GM23338 (cell line): ENCODE measurements at regions not wholly inside any gene's neighbourhood (a gene's known extent, or its start where the extent isn't known, plus 50 kb on each side); places are given as distances from the start of the nearest gene placed in this dataset.

Source experiments
- ATAC-seq: fragments of 200-7000 bp; cut with Tn5 transposase; 3 replicates; pipeline ENCODE4 v1.9.1; 2020
- DNase-seq: peaks from one replicate; pipeline ENCODE4 v3.0.0-alpha.2; 2015; ENCODE audit warnings: low spot score
- H2AFZ ChIP-seq: fragments of 200-600 bp; sonication (generic); 2 replicates; pipeline ENCODE4 v1.8.0; 2016; ENCODE audit warnings: antibody characterized with exemption, mild to moderate bottlenecking, moderate library complexity
- H3F3A ChIP-seq: fragments of 200-600 bp; sonication (generic); replicated peaks from 2 replicates; pipeline ENCODE4 v1.8.0; 2017; ENCODE audit warnings: antibody characterized with exemption, mixed run types, low read depth
- H3K27ac ChIP-seq: fragments of 200-600 bp; sonication (generic); 2 replicates; pipeline ENCODE4 v1.6.1; 2016; ENCODE audit warnings: low read depth
- H3K27me3 ChIP-seq: fragments of 200-600 bp; sonication (generic); 2 replicates; pipeline ENCODE4 v1.8.0; 2016; ENCODE audit warnings: mild to moderate bottlenecking, mixed run types, moderate library complexity; ENCODE audit not compliant: insufficient read depth
- H3K36me3 ChIP-seq: fragments of 200-600 bp; sonication (generic); 2 replicates; pipeline ENCODE4 v1.8.0; 2016; ENCODE audit warnings: mild to moderate bottlenecking; ENCODE audit not compliant: insufficient read depth
- H3K4me1 ChIP-seq: fragments of 200-600 bp; sonication (generic); 2 replicates; pipeline ENCODE4 v1.8.0; 2016; ENCODE audit warnings: mild to moderate bottlenecking, moderate library complexity; ENCODE audit not compliant: insufficient read depth
- H3K4me2 ChIP-seq: fragments of 200-600 bp; sonication (generic); 2 replicates; pipeline ENCODE4 v1.7.1; 2017; ENCODE audit warnings: mixed run types
- H3K4me3 ChIP-seq: fragments of 200-600 bp; sonication (generic); 2 replicates; pipeline ENCODE4 v1.6.1; 2016; ENCODE audit warnings: mixed run types
- H3K79me2 ChIP-seq: fragments of 200-600 bp; sonication (generic); replicated peaks from 2 replicates; pipeline ENCODE4 v1.8.0; 2017; ENCODE audit warnings: mild to moderate bottlenecking; ENCODE audit not compliant: insufficient read depth
- H3K9me2 ChIP-seq: fragments of 200-600 bp; sonication (generic); 2 replicates; pipeline ENCODE4 v1.8.0; 2017; ENCODE audit not compliant: insufficient read depth
- H4K20me1 ChIP-seq: fragments of 200-600 bp; sonication (generic); replicated peaks from 2 replicates; pipeline ENCODE4 v1.8.0; 2017; ENCODE audit warnings: mild to moderate bottlenecking; ENCODE audit not compliant: insufficient read depth
- H3K27ac Mint-ChIP-seq: 2 replicates; pipeline ENCODE4 v1.8.0; 2020; ENCODE audit warnings: inconsistent platforms, mild to moderate bottlenecking, moderate library complexity, mixed read lengths
- H3K27me3 Mint-ChIP-seq: 3 replicates; pipeline ENCODE4 v1.8.0; 2022; ENCODE audit warnings: low read depth, mild to moderate bottlenecking, moderate library complexity, mixed read lengths, inconsistent platforms; ENCODE audit not compliant: insufficient read depth, poor library complexity
- H3K36me3 Mint-ChIP-seq: 3 replicates; pipeline ENCODE4 v1.8.0; 2021; ENCODE audit warnings: low read depth, mild to moderate bottlenecking, inconsistent platforms, moderate library complexity, mixed read lengths
- H3K4me1 Mint-ChIP-seq: 3 replicates; pipeline ENCODE4 v1.8.0; 2020; ENCODE audit warnings: mild to moderate bottlenecking, inconsistent platforms, mixed read lengths
- H3K4me3 Mint-ChIP-seq: 3 replicates; pipeline ENCODE4 v1.8.0; 2021; ENCODE audit warnings: moderate library complexity, mild to moderate bottlenecking, inconsistent platforms, mixed read lengths
- H3K9me3 Mint-ChIP-seq: 3 replicates; pipeline ENCODE4 v1.8.0; 2020; ENCODE audit warnings: moderate library complexity, mild to moderate bottlenecking, inconsistent platforms, mixed read lengths
- EZH2 ChIP-seq: fragments of 200-600 bp; sonication (generic); IDR thresholded peaks from one replicate; pipeline ENCODE4 v1.8.0; 2017; ENCODE audit warnings: antibody characterized with exemption, mild to moderate bottlenecking, low read depth; ENCODE audit not compliant: unreplicated experiment
- EZH2phosphoT487 ChIP-seq: fragments of 200-600 bp; sonication (generic); IDR thresholded peaks from one replicate; pipeline ENCODE4 v1.8.1; 2018; ENCODE audit warnings: antibody characterized with exemption; ENCODE audit not compliant: unreplicated experiment
- NANOG ChIP-seq: IDR thresholded peaks from 2 replicates; pipeline ENCODE4 v1.6.1; 2016; ENCODE audit warnings: antibody characterized with exemption, borderline replicate concordance
- STAT1 ChIP-seq: IDR thresholded peaks from one replicate; pipeline ENCODE4 v1.6.1; 2016; ENCODE audit warnings: antibody characterized with exemption; ENCODE audit not compliant: unreplicated experiment
- TF ChIP-seq, protein P1 (sequence below), 2 experiments: fragments of 200-600 bp in 1 of 2; sonication (generic) in 1 of 2; conservative IDR thresholded peaks; 2 replicates each; pipeline versions ENCODE4 v1.5.1 to v1.6.1; 2016 to 2017; ENCODE audit warnings: antibody characterized with exemption in 2 of 2, low read depth in 2 of 2, mild to moderate bottlenecking in 2 of 2, moderate library complexity in 1 of 2
- TF ChIP-seq, protein P2 (sequence below): IDR thresholded peaks from 2 replicates; pipeline ENCODE4 v1.6.1; 2016; ENCODE audit warnings: antibody characterized with exemption
- TF ChIP-seq, protein P3 (sequence below): fragments of 250-450 bp; sonication (Bioruptor Pico); IDR thresholded peaks from 2 replicates; pipeline ENCODE4 v1.5.0; 2020; ENCODE audit warnings: mild to moderate bottlenecking, moderate library complexity

DNA sequence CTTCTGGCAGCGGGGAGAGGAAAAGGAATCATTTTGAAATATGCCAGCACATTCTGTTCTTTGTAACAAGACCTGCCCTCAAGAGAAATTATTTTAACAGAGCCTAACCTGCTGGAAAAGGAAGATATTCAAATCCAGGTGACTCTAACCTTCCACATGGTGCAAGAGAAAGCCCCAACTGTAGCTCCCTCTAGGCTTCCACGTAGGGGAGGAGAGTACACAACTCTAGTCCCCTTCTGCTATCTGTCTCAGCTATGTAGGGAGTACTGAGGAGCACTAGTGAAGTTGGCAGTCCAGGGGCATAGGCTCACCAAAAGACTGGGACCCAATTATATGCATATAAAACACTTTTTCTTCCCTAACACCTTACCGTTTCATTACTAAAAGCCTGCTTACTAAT is 82.2 kb upstream of the SIX3 start:
- Histone ChIP-seq H3K4me2 (no peak overlapping the region), H2AFZ (peak overlapping the region; percentile 79; the same call in 1 of the 2 replicates), H4K20me1 (no peaks in the 10 kb centered on the region), H3K9me2 (no peaks in the 10 kb centered on the region), H3F3A (no peaks in the 10 kb centered on the region), H3K27me3 (no peaks in the 10 kb centered on the region), H3K36me3 (no peaks in the 10 kb centered on the region), H3K79me2 (no peaks in the 10 kb centered on the region), H3K4me1 (no peaks in the 10 kb centered on the region), H3K4me3 (no peak overlapping the region), H3K27ac (no peak overlapping the region)
- peak; percentile 77 for ATAC-seq
- Mint-ChIP-seq H3K4me1 (peaks cover 5% of the 10 kb centered on the region), H3K27ac (no peak overlapping the region), H3K4me3 (no peak overlapping the region), H3K27me3 (peaks cover 2% of the 10 kb centered on the region), H3K9me3 (peaks cover 3% of the 10 kb centered on the region; the same call in 1 of the 3 replicates), H3K36me3 (peaks cover 4% of the 10 kb centered on the region; the same call in 1 of the 3 replicates)
- DNase-seq: peak; percentile 8
- TF ChIP-seq STAT1 (no peak), EZH2phosphoT487 (no peak), NANOG (no peak), EZH2 (no peak)
- TF ChIP-seq, protein P1, sequence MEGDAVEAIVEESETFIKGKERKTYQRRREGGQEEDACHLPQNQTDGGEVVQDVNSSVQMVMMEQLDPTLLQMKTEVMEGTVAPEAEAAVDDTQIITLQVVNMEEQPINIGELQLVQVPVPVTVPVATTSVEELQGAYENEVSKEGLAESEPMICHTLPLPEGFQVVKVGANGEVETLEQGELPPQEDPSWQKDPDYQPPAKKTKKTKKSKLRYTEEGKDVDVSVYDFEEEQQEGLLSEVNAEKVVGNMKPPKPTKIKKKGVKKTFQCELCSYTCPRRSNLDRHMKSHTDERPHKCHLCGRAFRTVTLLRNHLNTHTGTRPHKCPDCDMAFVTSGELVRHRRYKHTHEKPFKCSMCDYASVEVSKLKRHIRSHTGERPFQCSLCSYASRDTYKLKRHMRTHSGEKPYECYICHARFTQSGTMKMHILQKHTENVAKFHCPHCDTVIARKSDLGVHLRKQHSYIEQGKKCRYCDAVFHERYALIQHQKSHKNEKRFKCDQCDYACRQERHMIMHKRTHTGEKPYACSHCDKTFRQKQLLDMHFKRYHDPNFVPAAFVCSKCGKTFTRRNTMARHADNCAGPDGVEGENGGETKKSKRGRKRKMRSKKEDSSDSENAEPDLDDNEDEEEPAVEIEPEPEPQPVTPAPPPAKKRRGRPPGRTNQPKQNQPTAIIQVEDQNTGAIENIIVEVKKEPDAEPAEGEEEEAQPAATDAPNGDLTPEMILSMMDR (conservative IDR thresholded peaks at IDR 0.05; ENCODE audit: low read depth in 2 of 2): peak in 1 of 2 experiments; percentile 26; a peak in 2 of 4 replicates
- TF ChIP-seq, protein P2, sequence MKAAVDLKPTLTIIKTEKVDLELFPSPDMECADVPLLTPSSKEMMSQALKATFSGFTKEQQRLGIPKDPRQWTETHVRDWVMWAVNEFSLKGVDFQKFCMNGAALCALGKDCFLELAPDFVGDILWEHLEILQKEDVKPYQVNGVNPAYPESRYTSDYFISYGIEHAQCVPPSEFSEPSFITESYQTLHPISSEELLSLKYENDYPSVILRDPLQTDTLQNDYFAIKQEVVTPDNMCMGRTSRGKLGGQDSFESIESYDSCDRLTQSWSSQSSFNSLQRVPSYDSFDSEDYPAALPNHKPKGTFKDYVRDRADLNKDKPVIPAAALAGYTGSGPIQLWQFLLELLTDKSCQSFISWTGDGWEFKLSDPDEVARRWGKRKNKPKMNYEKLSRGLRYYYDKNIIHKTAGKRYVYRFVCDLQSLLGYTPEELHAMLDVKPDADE: no peak
- TF ChIP-seq, protein P3, sequence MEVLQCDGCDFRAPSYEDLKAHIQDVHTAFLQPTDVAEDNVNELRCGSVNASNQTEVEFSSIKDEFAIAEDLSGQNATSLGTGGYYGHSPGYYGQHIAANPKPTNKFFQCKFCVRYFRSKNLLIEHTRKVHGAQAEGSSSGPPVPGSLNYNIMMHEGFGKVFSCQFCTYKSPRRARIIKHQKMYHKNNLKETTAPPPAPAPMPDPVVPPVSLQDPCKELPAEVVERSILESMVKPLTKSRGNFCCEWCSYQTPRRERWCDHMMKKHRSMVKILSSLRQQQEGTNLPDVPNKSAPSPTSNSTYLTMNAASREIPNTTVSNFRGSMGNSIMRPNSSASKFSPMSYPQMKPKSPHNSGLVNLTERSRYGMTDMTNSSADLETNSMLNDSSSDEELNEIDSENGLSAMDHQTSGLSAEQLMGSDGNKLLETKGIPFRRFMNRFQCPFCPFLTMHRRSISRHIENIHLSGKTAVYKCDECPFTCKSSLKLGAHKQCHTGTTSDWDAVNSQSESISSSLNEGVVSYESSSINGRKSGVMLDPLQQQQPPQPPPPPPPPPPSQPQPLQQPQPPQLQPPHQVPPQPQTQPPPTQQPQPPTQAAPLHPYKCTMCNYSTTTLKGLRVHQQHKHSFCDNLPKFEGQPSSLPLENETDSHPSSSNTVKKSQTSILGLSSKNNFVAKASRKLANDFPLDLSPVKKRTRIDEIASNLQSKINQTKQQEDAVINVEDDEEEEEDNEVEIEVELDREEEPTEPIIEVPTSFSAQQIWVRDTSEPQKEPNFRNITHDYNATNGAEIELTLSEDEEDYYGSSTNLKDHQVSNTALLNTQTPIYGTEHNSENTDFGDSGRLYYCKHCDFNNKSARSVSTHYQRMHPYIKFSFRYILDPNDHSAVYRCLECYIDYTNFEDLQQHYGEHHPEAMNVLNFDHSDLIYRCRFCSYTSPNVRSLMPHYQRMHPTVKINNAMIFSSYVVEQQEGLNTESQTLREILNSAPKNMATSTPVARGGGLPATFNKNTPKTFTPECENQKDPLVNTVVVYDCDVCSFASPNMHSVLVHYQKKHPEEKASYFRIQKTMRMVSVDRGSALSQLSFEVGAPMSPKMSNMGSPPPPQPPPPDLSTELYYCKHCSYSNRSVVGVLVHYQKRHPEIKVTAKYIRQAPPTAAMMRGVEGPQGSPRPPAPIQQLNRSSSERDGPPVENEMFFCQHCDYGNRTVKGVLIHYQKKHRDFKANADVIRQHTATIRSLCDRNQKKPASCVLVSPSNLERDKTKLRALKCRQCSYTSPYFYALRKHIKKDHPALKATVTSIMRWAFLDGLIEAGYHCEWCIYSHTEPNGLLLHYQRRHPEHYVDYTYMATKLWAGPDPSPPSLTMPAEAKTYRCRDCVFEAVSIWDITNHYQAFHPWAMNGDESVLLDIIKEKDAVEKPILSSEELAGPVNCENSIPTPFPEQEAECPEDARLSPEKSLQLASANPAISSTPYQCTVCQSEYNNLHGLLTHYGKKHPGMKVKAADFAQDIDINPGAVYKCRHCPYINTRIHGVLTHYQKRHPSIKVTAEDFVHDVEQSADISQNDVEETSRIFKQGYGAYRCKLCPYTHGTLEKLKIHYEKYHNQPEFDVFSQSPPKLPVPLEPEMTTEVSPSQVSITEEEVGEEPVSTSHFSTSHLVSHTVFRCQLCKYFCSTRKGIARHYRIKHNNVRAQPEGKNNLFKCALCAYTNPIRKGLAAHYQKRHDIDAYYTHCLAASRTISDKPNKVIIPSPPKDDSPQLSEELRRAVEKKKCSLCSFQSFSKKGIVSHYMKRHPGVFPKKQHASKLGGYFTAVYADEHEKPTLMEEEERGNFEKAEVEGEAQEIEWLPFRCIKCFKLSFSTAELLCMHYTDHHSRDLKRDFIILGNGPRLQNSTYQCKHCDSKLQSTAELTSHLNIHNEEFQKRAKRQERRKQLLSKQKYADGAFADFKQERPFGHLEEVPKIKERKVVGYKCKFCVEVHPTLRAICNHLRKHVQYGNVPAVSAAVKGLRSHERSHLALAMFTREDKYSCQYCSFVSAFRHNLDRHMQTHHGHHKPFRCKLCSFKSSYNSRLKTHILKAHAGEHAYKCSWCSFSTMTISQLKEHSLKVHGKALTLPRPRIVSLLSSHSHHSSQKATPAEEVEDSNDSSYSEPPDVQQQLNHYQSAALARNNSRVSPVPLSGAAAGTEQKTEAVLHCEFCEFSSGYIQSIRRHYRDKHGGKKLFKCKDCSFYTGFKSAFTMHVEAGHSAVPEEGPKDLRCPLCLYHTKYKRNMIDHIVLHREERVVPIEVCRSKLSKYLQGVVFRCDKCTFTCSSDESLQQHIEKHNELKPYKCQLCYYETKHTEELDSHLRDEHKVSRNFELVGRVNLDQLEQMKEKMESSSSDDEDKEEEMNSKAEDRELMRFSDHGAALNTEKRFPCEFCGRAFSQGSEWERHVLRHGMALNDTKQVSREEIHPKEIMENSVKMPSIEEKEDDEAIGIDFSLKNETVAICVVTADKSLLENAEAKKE (CRISPR knock-in tag): no peak
